HG02885 (cell line): ENCODE measurements at regions not wholly inside any gene's neighbourhood (a gene's known extent, or its start where the extent isn't known, plus 50 kb on each side); places are given as distances from the start of the nearest gene placed in this dataset.
"Not testable (repeated sequence)": the region's sequence is repeated elsewhere in the genome, so short reads cannot be mapped to it uniquely, and the experiment has no call there.

ENCODE experiments used
- ATAC-seq: cut with Tn5 transposase; IDR thresholded peaks from one replicate; pipeline ENCODE4 v1.9.1; 2021; ENCODE audit warnings: mild to moderate bottlenecking; ENCODE audit not compliant: unreplicated experiment, poor library complexity

GRCh38 chr17:53516636-53517035, 306.1 kb upstream of the KIF2B start:
- no peak for ATAC-seq

DNA sequence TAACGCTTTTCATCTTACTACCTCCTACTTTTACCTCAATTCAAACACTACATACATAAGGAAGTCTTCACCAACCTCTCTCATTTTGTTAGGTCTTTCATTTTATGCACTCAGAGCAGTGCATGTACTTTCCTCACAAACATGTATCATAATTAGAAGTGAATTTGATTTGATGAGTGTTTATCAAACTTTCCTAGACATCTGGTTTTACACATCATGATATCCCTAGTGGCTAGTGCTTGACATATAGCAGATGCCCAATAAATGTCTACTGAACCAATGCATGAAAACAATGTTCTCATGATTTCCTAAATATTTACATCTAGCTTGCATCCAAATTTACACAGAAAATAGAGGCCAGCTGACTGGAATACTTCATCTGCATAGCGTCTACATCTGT, 323.4 kb upstream of the KIF2B start:
- no peak for ATAC-seq

- ATAC-seq = no peak
These were observed 326.4 kb upstream of the KIF2B start for GRCh38 chr17:53496356-53496755.

DNA sequence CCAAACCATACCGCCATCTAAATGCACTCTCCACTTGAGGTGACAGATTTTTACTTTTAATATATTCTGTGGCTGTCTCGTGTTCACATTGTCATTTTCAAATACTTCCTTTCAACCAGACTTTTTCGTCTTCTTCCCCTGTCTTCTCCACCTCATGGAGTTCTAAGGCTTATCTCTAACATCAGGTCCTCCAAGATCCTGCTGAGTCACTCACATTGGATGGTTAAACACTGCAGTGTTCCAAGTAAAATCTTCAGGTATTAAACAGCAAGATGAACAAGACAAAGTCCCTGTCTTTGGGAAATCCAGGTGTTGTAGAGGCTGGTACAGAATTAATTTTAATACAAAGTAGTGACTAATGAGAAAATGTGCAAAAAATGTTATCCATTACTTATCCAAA, 330.2 kb upstream of the KIF2B start:
- ATAC-seq = no peak

- no peak for ATAC-seq
These were observed 332.2 kb upstream of the KIF2B start for GRCh38 chr17:53490447-53490968.

- ATAC-seq = no peak
These were observed 339.0 kb upstream of the KIF2B start for GRCh38 chr17:53483704-53484103.

GRCh38 chr17:53475002-53475401, 347.7 kb upstream of the KIF2B start:
- no peak for ATAC-seq

GRCh38 chr17:53472586-53472985, 350.1 kb upstream of the KIF2B start:
- ATAC-seq = no peak

DNA sequence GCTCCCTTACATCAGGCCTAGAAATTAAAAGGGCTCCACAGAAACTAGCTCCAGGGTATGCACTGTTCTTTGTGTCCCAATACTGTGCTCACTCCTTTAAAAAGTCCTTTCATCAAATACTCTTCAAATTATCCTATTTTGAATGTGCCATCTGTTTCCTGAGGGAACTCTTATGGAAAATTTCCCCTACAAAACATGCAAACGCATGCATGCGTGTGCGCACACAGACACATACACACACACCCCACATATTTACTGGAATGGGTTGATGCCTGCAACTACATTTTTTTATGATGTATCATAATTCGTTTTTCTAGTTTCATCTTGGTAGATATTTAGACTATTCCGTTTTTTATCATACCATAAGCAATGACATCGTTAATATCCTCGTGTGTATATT, 351.2 kb upstream of the KIF2B start:
- ATAC-seq = no peak

GRCh38 chr17:53470626-53471025, 352.1 kb upstream of the KIF2B start:
- ATAC-seq = no peak

DNA sequence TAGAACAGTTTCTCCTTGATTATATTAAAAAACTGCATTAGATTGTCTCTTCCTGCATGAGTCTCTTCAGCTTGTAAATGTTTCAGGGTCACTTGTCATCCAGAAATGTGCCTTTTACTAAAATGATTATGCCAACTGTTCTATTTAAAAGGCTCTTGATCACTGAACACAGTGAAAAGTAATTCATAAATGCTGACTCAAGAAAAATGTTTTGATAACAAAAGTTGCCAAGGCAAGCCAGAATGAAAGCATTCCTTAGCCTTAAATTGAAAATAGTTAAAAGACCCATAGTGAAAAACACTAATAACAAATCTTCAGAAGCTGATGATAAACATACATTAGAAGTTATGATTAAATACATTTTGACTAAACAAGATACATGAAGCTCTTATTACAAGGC, 356.0 kb upstream of the KIF2B start:
- no peak for ATAC-seq

DNA sequence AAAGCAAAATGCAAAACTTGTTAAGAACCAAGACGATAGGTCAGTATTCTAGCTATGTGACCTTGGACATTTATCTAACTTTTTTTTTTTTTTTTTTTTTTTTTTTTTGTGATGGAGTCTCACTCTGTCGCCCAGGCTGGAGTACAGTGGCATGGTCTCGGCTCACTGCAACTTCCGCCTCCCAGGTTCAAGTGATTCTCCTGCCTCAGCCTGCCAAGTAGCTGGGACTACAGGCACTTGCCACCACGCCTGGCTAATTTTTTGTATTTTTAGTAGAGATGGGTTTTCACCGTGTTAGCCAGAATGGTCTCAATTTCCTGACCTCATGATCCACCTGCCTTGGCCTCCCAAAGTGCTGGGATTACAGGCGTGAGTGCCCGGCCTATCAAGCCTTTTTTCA, 358.3 kb upstream of the KIF2B start:
- ATAC-seq = not testable (repeated sequence)

DNA sequence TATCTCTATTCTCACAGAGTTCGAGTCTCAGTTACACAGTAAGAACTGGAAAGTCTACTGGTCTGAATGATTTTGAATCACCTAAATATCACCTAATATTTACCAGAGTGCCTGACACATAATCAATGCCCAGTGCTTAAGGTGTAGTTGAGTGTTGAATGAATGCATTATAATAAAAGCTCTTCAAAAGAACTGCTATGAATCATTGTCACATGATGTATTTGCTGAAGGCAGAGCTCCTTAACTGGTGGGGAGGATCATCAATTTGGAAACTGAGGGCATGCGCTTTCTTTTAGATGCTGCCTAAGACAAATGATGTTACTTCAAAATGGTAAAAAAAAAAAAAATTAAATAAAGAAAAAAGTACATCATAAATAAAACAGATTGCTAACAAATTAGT, 359.4 kb upstream of the KIF2B start:
- no peak for ATAC-seq

DNA sequence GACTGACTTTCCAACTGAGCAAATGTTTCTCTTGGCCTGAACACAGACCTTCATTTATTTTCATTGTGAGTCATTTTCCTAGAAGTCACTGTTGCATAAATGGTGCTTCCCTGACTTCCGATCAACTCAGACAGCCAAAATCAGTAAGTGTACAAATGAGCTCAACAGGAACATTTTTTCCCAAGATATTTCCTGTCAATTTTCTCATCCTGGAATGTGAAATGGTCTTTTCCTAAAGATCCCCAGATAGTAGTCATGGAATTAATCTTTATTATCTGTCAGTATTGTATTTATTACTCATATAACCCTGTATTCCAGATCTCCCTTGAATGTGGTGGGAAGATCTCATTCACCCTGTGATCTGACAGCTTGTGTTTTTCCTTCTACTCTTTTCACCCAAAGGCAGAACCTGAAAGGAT, 360.3 kb upstream of the KIF2B start:
- ATAC-seq = no peak

DNA sequence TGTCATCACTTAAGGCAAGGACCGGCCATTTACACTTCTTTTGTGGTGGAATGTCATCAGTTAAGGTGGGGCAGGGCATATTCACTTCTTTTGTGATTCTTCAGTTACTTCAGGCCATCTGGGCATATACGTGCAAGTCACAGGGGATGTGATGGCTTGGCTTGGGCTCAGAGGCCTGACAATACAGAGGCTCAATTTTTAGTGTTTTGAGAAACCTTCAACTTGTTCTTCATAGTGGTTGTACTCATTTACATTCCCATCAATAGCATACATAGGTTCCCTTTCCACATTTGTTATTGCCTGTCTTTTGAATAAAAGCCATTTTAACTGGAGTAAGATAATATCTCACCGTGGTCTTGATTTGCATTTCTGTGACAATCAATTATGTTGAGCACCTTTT, 366.8 kb upstream of the KIF2B start:
- ATAC-seq = not testable (repeated sequence)

DNA sequence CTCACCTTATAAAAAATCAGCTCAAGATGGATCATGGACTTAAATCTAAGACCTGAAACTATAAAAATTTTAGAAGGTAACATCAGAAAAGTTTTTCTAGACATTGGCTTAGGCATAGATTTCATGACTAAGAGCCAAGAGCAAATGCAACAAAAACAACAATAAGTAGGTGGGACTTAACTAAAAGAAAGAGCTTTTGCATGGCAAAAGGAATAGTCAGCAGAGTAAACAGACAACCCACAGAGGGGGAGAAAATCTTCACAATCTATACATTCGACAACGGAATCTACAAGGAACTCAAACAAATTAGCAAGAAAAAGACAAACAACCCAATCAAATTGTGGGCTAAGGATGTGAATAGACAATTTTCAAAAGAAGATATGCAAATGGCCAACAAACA, 368.4 kb upstream of the KIF2B start:
- ATAC-seq = no peak

- ATAC-seq = no peak
These were observed 373.4 kb upstream of the KIF2B start for GRCh38 chr17:53449324-53449723.

DNA sequence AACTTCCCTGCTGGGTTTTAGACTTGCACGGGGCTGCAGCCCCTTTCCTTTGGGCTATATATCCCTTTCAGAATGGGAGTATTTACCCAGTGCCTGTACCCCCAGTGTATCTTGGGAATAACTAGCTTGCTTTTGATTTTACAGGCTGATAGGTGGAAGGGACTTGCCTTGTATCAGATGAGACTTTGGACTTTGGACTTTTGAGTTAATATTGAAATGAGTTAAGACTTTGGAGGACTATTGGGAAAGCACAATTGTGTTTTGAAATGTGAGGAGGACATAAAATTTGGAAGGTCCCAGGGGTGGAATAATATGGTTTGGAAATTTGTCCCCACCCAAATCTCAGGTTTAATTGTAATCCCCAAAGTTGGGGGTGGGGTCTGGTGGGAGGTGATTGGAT, 393.8 kb upstream of the KIF2B start:
- no peak for ATAC-seq

- no peak for ATAC-seq
These were observed 396.2 kb upstream of the KIF2B start for GRCh38 chr17:53426505-53426904.

DNA sequence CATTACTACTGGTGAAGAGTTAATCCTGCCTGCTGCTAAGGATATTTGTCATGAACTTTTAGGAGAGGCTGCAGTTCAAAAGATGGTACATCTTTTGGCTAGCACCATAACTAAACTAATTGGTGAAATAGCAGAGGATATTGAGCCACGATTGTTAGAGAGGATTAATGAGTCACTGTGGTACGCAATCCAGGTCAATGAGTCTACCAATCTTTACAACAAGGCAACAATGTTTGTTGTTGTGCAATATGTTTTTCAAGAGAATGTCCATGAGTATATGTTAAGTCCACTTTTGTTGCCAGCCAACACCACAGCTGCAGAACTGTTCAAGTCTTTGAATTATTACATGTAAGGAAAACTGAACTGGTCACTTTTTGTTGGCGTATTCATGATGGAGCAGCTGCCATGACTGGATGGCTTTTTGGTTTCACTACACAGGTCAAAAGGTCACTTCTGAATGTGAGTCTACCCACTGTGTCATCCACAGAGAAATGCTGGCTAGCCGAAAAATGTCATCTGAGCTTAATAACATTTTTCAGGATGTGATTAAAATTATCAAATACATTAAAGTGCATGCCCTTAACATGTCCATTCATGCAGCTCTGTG, 402.6 kb upstream of the KIF2B start:
- no peak for ATAC-seq

GRCh38 chr17:53409588-53409987, 413.1 kb upstream of the KIF2B start:
- ATAC-seq = no peak

DNA sequence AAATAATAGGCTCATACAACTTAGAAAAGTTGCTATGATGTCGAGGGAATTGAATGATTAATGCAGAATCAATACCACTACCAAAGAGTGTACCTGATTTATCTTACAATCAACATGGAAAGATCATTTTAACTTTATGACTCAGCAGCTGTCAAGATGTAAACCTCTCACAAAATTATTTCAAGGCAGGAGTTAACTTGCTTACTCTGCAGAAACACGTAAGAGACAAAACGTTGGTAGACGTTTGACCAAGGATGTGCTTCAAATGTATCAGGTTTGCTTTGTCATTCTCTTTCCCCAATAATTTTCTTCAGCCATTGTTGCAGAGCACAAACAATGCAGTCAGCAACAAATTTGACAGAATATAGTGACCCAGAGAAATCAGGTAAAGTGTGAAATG, 415.8 kb upstream of the KIF2B start:
- no peak for ATAC-seq

GRCh38 chr17:53391197-53391596, 431.5 kb upstream of the KIF2B start:
- ATAC-seq = no peak
